ENCODE measurements at regions not wholly inside any gene's neighbourhood (a gene's known extent, or its start where the extent isn't known, plus 50 kb on each side); places are given as distances from the start of the nearest gene placed in this dataset.

- no peak for TF ChIP-seq EZH2 (IDR thresholded peaks at IDR 0.05; ENCODE audit: borderline replicate concordance, low read depth, low read length, severe bottlenecking)
- TF ChIP-seq, protein P1, sequence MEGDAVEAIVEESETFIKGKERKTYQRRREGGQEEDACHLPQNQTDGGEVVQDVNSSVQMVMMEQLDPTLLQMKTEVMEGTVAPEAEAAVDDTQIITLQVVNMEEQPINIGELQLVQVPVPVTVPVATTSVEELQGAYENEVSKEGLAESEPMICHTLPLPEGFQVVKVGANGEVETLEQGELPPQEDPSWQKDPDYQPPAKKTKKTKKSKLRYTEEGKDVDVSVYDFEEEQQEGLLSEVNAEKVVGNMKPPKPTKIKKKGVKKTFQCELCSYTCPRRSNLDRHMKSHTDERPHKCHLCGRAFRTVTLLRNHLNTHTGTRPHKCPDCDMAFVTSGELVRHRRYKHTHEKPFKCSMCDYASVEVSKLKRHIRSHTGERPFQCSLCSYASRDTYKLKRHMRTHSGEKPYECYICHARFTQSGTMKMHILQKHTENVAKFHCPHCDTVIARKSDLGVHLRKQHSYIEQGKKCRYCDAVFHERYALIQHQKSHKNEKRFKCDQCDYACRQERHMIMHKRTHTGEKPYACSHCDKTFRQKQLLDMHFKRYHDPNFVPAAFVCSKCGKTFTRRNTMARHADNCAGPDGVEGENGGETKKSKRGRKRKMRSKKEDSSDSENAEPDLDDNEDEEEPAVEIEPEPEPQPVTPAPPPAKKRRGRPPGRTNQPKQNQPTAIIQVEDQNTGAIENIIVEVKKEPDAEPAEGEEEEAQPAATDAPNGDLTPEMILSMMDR (IDR thresholded peaks at IDR 0.05; ENCODE audit: borderline replicate concordance, extremely low read depth, low read length, poor library complexity, severe bottlenecking), result no peak
Measured at GRCh38 chr14:81759541-81759940, 225.9 kb upstream of the SEL1L start.

All from DND-41 (cell line).